HT1080 (cell line): ENCODE measurements at regions not wholly inside any gene's neighbourhood (a gene's known extent, or its start where the extent isn't known, plus 50 kb on each side); places are given as distances from the start of the nearest gene placed in this dataset.

ENCODE experiments used
- DNase-seq: peaks from one replicate; pipeline ENCODE4 v3.0.0-alpha.2; 2015; ENCODE audit warnings: low read depth

DNA sequence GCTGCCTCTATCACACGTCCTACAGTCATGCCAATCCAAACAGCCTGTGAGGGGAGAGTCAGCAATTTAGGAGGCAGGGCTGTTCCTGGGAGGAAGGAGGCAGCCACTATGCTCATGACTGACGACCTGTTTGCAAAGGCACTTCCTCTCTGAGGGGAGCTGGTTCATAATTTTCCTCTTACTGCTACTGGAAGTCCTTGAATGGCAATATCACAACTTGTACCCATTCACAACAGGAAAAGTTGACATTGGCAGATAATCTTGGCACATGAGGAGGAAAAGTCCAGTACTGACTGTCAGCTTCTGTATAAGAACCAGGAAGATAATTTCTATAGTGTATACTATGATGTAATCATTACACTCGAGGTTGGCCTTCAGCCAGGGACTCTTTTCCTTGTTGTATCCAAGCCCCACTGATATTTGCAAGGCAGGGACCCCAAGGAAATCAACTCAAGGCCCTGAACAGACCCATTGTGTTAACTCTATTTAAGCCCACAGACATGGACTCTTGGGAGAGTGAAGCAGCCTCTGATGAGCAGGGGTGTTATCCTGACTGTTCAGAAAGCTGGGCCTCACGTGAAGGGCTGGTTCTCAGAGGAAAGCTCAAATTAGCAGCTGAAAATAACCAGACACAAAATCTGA, 267.3 kb upstream of the ADAMTS9 start:
- peak; percentile 6 for DNase-seq

DNA sequence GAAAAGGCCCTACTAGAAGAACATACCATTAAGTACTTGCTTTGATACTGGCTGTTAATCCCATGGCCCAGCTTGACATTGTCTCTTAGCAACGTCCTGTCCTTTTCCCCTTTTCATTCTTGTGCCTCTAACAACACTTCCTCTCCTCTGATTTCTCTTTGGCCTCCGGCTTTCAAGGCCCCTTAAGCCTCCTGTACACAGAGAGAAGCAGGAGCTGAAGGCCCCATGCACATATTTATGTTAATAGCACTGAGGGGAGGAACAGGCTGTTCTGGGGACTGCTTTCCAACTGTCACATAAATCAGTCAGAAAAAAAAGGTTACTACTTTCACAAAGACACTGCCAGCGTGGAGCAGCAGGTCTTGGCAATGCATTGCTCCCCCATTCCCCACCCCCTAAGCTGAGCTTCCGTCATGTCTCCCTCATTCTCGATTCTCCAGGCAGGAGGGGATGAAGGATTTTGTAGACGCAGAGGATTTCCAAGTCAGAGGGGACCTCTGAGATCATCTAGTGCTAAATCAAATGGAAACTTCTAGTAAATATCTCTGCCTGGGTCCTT, 257.4 kb upstream of the ADAMTS9 start:
- no peak for DNase-seq

DNA sequence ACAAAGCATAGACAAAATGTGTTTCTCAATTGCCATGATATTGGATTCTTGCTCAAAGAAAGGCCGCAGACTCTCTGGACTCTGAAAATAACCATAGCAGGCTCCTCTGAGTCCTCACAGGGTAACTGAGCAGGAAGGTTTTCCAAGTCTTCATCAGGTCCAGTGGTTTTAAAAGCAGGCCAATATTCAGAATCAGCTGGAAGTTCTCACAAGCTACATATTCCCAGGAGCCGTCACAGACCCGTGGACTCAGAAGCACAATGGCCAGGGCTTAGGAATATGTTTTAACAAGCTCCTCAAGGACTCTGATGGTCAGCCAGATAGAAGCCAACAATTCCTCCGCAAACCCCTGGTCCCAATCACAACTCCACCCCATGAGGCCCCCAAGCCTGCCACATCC, 256.1 kb upstream of the ADAMTS9 start:
- DNase-seq = no peak

DNA sequence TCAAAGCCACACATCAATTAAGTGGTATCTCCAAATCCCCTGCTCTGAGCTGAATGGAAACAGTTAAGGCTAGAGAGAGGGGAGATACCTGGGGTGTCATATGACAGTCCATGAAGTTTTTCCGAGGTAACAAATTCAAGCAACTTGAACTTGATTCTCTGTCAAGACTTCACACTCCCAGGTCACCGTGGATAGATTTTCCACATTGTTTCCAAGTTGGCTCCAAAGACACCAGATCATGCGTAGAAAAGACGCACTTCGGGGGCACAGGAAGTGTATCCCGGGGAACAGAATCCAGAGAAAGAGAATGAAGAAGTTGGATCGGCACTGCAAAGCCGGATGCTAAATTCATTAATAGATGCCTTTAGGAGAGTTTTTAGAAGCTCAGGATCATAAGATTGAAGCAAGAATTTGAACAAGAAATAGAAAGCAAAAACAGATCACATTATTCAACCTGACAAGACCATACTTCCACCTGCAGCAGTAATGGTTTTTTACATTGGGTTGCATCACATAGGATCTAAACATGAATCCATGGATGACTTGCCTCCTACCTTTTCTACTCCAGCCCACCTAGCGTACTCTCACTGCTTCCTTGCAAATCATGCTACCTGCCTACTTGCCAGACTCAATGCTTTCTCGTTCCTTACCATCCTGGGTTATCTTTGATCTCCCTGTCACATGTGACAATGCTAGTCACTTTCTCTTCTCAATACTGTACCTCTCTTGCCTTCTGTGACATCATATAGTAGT, 253.0 kb upstream of the ADAMTS9 start:
- DNase-seq = no peak

DNA sequence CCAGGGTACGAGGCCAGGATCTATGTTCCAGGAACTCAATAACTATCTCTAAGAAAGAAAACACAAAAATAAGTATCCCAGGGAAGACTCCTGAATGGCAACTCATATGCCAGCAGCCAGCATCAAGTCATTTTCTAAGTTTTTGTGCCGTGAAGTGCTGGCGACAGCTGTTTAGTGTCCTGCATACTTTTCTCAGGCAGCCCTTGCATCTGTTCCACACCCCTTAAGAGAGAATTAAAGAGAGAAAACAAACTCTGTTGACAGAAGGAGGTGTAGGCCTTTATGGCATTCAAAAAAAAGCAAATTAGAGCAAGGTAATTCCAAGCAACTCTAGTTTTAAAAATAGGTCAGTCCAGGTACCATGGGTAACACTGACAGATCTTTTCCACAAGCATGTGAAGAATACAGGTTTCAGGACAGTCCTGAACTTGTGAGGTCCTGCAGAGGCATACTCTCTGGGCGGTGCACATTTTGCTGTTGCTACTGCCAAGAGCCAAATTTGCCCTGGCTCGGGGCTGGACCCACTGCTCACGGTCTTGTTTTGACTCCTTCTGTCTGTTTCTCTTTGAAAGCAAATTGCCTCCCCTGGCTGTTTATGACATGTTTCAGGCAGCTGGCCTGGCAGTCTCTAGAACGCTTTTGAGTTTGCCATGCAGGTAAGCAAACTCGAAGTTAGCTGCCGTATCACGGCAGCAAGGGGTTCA, 252.1 kb upstream of the ADAMTS9 start:
- no peak for DNase-seq

DNA sequence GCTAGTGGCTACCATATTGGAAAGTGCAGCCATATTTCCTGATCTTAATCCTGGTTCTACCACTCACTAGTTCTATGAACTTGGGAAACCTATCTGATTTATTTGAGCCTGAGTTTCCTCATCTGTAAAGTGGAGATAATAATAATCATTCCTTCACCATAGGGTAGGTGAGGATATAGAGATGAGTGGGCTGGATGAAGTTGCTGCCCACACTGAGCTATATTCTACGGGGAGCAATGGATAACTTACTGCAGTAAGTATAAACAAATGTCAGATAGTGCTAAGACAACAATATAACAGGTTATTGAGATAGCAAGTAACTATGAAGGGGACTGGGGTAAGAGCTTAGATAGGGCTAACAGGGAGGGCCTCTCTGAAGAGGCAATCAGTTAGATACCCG, 251.5 kb upstream of the ADAMTS9 start:
- no peak for DNase-seq

DNA sequence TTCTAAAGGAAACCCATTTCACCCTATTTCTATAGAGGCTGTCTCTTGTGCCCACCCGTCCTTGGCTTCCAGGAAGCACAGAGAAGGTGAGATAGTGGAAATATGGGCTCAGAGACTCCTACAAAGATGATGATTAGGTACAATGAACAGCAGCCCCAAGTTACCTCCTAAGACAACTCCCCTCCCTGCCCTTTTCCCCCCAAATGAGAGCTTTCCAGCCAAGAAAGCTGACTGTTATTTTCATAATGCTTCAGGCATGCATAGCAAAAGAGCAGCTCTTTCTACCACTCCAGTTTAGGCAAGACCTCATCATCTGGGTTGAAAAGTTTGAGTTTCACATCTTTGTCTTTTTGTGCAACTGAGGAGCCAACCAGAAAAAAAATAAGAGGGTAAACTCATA, 248.8 kb upstream of the ADAMTS9 start:
- no peak for DNase-seq

DNA sequence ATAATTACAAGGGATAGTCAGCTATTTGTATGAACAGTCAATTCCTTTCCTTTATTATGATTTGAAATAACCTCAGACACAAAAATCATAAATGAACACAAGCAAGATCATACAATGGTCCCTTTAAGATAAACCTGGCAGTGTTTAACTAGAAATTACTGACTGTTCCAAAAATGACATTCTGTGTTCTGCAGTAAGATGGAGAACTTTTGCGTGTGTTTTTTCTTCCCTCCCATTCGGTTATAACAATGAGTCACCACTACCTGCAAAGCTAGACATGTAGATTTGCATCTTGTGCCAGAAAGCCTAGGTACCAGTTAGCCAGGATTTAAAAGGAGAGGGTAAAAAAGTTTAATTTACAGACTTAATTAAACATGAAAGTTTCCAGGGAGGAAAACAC, 248.2 kb upstream of the ADAMTS9 start:
- no peak for DNase-seq

DNA sequence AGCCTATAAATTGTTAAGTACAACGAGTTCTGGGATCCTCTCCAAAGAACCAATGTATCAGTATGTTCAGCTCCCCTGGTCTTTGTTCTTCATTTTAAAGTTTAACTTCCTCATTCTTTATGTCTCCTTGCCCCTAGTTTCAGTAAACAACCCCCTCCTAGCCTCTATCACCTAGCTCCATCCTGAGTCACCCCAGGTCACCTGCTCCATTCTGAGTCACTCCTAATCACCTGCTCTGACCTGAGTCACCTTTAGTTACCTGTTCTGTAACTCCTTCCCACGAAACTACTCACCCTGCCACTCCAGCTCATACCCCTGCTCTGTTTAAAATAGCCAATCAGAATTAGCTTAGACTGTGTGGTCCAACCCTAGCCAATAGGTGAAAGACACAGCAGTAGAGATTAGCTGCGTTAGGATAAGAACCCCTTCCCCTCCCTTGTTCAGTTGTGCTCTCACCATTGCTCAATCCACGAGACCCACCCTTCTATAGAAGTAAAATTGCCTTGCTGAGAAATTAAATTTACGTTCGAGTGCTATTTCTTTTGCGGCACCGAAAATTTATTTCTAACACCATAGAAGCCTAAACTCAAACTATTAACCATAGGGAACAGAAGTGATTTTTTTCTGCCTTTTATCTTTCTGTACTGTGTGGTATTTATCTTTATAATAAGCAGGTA, 245.0 kb upstream of the ADAMTS9 start:
- no peak for DNase-seq

DNA sequence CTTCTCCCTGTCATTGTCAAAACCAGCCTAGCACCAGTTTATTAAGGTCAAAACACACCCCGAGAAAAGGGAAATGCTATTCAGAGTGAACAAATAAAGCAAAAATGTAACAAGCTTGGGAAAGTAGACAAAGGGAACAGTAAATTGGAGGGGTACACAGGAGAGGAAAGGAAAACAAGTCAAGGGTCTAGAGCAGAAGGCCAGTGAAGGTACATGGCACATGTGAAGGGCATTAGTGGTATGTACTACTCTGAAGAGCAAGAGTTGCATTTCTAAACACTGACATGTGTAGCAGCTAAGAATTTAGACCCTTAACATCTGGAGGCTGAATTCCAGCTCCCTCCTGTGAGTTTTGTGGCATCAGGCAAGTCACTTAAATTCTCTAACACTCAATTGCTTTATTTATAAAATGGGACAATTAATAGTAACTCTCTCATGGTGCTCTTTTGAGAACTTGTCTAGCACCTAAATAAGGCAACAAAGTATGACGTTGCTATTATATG, 244.3 kb upstream of the ADAMTS9 start:
- no peak for DNase-seq

DNA sequence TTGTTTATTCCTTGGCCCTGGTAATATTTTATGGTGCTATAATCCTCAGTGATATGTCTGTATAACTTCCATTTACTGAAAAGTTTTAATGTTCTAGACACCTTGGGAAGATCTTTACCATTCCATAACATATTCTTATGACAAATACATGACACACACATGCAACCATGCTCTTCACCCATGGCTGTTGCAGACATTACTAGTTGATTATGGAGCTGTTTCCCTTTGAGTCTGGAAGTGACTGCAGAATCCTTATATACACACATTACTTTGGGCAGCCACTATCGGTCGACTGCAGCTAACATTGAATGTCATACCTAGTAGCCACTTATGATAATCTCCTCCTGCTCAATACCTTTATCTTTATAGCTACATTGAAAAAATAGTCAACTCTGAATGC, 243.1 kb upstream of the ADAMTS9 start:
- no peak for DNase-seq

DNA sequence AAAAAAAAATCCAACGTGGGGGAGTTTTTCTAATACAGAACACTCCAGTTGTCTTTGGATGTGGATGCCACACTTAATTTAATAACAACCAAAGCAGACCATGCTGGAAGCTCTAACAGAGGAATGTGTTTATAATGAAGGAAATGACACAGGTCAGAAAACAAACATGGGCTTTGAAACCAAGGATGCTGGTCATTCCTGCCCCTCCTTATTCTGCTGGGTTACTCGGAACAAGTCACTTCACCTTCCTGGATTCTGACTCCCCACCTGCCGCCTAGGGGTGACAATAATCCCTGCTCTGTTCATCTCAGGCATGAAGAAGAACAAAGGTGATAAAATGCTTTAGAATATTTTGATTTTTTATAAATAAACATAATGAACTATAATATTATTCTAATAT, 240.9 kb upstream of the ADAMTS9 start:
- DNase-seq = no peak

DNA sequence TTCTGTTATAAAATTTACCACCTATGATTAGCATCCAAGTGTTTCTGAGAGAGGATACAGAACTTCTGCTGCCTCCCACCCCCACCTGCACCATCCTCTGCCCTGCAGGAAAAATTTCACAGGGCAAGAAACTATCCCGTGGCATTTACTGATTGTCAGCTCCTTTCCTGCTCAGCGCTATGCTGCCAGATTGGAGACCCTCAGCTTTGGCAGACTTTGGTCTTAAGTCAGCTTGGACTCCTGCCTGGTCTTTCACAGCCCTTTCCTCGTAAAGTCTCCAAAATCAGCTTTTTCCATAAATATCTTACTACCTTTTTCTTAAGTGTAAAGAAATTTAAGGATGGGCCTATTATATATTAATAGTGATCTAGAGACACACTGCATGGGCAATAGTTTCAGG, 239.9 kb upstream of the ADAMTS9 start:
- DNase-seq = no peak

DNA sequence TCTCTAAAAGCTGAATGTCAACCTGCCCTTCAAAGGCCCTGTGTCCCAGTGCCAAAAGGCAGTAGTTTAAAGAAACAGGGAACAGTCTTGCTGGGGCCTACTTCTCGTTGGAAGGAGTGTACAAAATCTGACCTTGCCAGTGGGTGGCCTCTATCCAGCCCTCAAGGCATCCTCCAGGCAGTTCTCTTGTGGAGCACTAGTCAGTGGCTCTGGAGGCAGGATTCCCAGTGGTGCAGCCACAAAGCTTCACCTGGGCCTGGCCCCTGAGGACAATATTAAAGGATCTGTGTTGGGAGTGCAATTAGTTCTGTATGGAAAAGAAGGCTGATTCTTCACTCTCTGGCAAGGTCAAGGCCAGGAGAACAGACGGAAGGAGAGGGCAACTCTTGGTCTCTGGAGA, 237.8 kb upstream of the ADAMTS9 start:
- no peak for DNase-seq

DNA sequence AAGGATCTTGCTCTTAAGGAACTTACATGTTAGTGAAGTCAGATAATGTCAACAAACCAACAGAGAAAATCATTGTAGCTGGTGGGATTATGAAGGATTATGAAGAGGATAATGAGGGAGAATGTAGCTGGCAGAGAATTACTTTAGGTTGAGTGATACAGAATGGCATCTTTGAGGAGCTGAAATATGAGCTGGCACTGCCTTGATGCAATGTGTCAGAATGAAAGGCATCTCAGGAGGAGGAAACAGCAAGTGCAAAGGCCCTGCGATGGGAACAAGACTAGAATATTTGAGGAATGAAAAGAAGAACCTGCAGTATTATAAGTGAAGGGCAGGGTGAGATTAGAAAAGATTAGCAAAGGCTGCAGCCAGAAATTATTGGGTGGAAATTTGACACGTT, 237.2 kb upstream of the ADAMTS9 start:
- peak; percentile 47 for DNase-seq

DNA sequence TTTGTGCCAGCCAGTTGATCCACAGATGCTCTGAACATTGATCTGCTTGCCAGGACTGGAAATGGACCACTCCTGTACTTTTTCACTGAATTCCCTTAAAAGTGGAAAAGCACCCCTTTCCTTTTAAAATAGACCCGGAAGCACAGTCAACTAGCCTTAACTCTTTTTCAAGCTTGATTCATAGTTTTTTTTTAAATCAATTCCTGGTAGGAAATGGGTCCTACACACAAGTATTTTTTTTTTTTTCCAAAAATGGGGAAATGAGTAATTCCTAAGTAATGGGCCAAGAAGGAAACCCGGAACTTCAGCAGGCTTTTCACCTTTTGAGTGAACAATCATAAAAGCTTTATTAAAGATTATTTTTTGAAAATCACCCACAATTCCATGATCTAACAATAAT, 234.4 kb upstream of the ADAMTS9 start:
- DNase-seq = peak; percentile 58

DNA sequence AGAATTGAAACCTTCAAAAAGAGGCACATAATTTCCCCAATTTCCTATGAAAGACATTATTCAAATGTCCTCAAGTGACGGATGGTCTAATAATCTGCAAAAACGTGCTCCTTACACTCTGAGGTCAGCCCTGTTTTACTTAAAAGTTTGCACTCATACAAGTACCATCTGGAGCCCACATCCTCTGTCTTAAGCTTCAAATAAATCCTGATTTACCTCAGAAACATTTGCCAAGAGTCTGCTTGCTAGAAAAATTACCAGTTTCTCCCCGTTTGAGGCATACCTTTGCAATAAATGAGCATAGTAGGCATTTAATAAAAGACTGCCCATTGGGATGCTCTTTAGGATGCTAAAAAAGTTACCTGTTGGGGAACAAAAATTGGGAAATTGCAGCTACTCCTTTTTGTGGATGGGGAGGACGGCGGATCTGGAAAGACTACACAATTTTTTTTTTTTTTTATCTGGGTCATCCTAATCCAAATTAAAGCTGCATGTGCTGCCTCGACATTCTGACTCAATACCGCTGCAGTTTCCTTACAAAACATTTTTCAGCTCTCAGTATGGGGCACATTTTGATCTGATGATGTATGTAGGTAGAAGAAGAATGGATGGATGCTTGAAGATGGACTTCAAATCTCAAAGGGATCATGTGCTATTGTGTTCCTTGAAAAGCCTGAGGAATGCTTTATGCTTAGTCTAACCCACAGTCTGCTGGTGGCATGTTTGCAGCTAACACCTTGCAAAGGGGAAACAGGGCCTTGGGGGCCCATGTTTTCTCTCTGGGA, 233.7 kb upstream of the ADAMTS9 start:
- DNase-seq = no peak

DNA sequence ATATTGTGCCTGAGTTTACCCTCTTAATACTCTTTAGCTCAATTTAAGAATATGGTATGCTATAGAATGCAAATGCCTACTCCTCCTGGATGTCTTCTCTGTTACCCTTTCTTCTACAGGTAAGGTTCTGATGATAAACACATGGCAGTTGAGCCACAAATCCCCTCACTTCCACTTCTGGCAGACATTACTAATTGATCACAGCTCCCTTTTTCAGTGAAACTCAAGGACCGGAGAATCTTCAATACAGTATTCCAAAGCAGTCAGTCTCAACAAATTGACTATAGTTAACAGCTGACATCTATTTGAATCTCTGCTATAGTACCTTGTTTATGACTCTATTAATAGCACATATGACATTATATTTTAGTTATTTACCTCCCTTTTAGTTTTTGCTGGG, 232.1 kb upstream of the ADAMTS9 start:
- no peak for DNase-seq

DNA sequence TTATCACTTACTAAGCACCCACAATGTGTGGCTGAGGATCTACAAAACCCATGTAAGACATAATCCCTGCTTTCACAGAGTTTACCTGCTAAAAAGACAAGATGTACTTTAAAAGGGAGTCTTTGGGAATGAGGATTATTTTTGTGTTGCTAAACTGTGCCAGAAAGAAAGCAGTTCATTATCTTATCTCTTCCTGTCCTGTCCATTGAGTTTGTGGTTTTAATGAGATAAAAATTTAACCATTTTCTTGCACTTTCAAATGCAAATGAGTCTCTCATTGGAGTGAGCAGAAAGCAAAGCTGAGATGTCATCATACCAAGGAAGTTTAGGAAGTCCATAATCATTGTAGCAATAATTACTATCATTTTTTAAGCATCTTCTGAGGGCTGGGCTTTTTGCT, 231.2 kb upstream of the ADAMTS9 start:
- no peak for DNase-seq

DNA sequence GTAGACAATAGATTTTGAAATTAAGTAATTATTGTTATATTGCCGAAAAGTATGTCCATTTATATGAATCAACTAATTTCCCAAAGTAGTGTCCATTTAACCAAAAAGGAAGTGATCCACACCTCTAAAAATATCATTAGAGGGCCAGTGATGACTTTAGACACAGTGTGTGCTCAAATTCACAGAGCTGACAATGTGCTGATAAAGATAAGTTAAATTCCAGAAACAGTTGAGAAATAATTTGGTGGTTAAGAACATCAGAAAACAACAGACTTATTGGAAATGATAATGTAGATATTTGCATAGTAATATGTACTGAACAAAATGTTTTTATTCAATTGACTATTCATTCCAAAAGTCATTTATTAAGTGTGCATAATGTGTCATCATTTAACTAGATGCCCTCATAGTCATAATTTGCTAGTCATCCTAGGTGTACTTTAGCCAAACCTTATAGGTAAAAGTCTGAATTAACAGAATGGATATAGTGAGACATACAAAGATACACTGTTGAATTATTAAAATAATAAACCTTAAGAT, 230.2 kb upstream of the ADAMTS9 start:
- DNase-seq = no peak

DNA sequence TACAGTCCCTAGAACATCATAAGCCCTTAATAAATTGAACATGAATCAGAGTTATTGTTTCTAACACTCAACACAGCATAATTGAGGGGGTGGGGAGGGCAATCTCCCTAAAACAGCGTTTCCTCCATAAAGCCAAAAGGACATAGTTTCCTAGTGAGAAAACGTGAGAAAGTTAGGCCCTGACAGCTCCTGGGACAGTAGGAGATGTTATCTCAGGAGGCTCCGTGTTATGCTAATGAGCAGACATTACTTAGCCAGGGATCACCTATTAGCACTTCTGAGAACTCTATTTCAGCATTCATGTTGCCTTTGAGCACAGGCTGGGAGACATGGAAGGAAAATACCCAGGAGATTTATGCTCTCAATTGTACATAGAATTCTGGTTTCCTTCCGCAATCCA, 229.1 kb upstream of the ADAMTS9 start:
- no peak for DNase-seq
